ENCODE measurements at regions not wholly inside any gene's neighbourhood (a gene's known extent, or its start where the extent isn't known, plus 50 kb on each side); places are given as distances from the start of the nearest gene placed in this dataset.

DNA sequence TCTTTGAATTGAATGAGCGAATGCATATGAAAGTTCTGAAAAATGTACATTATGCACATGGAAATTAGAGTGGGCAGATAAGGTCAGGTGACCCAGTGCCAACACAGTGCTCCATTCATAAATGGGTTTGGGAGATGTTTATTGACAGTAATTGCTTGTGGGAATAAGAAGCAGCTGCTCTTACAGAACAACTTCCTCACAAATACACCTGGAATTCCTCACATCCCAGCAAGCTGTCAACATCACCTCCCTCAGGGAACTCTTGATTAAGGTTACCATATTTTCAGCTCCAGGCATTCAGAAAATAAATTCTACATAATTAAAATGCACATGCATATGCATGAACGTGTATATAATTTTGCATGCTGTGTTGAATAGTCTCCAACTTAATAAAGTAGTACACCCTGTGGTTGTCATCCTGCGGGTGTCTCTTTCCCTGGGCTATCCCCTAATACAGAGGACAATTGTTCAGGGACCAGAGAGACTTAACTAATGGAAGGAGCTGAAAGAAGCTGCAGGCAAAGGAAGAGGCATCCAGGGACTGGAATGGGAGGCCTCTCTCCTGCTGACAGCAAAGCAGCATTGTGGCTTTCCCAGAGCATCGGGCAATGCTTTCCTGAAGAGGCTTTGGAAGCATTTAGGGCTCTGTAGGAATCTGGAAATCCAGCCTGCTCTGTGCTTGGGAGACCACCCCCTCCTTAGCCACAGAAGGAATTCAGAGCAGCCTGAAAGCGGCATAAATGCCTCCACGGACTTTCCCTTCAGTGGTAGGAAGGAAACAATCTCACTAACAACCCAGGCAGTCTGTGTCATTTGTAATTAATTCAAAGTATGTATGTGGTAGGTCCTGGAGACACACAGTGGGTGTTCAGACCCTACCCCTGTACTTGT, 55.2 kb upstream of the GNG12 start:
- no peak for TF ChIP-seq EZH2 (IDR thresholded peaks at IDR 0.05; ENCODE audit: insufficient read depth, poor library complexity, severe bottlenecking)
- no peak for TF ChIP-seq EZH2phosphoT487 (IDR thresholded peaks at IDR 0.05; ENCODE audit: insufficient read depth, low read depth)
